ENCODE measurements at regions not wholly inside any gene's neighbourhood (a gene's known extent, or its start where the extent isn't known, plus 50 kb on each side); places are given as distances from the start of the nearest gene placed in this dataset.
"Not testable (repeated sequence)": the region's sequence is repeated elsewhere in the genome, so short reads cannot be mapped to it uniquely, and the experiment has no call there.

GRCh38 chr20:28562510-28562898, 2695.0 kb upstream of the DEFB115 start:
- no peak for DNase-seq

GRCh38 chr20:28562899-28563521, 2694.5 kb upstream of the DEFB115 start:
- DNase-seq = not testable (repeated sequence)

- not testable (repeated sequence) for DNase-seq
Observed at GRCh38 chr20:28564024-28564423, 2693.4 kb upstream of the DEFB115 start.

GRCh38 chr20:28564688-28565463, 2692.6 kb upstream of the DEFB115 start:
- not testable (repeated sequence) for DNase-seq

GRCh38 chr20:28575991-28576390, 2681.5 kb upstream of the DEFB115 start:
- not testable (repeated sequence) for DNase-seq

- not testable (repeated sequence) for DNase-seq
Observed at GRCh38 chr20:28591680-28592079, 2665.8 kb upstream of the DEFB115 start.

- not testable (repeated sequence) for DNase-seq
Observed at GRCh38 chr20:28593383-28593782, 2664.1 kb upstream of the DEFB115 start.

- DNase-seq = not testable (repeated sequence)
Observed at GRCh38 chr20:28594476-28594875, 2663.0 kb upstream of the DEFB115 start.

- DNase-seq = not testable (repeated sequence)
Observed at GRCh38 chr20:28602006-28602402, 2655.5 kb upstream of the DEFB115 start.

- peak; percentile 76 to 81 for DNase-seq
Observed at GRCh38 chr20:28602403-28603217, 2654.9 kb upstream of the DEFB115 start.

GRCh38 chr20:28603218-28603577, 2654.3 kb upstream of the DEFB115 start:
- DNase-seq = not testable (repeated sequence)

GRCh38 chr20:28616354-28616753, 2641.1 kb upstream of the DEFB115 start:
- DNase-seq = no peak

GRCh38 chr20:28619956-28620651, 2637.4 kb upstream of the DEFB115 start:
- not testable (repeated sequence) for DNase-seq

GRCh38 chr20:28625112-28625511, 2632.4 kb upstream of the DEFB115 start:
- DNase-seq = not testable (repeated sequence)

GRCh38 chr20:28640831-28641230, 2616.6 kb upstream of the DEFB115 start:
- not testable (repeated sequence) for DNase-seq

Data from activated CD4-positive, alpha-beta T cell treated with anti-CD3 and anti-CD28 coated beads, Interleukin-2, amount 50 U/mL, for 48 hours (primary cell).